ENCODE measurements at regions not wholly inside any gene's neighbourhood (a gene's known extent, or its start where the extent isn't known, plus 50 kb on each side); places are given as distances from the start of the nearest gene placed in this dataset.
"Not testable (repeated sequence)": the region's sequence is repeated elsewhere in the genome, so short reads cannot be mapped to it uniquely, and the experiment has no call there.

GRCh38 chr7:4607311-4607729 lies 74.8 kb upstream of the FOXK1 start:
- no peak overlapping the region for H3K27ac ChIP-seq (ENCODE audit: low read length)
- H3K36me3 ChIP-seq (ENCODE audit: control insufficient read depth, insufficient read depth, low read length) = no peaks in the 10 kb centered on the region
- DNase-seq = no peak
- H3K27me3 ChIP-seq (ENCODE audit: control insufficient read depth, insufficient read depth, low read length) = peaks cover 2% of the 10 kb centered on the region
- no peak overlapping the region for H3K4me3 ChIP-seq (ENCODE audit: low read length)
- no peaks in the 10 kb centered on the region for H3K4me1 ChIP-seq (ENCODE audit: control insufficient read depth, insufficient read depth, low read length)
- H3K9me3 ChIP-seq (replicated peaks; ENCODE audit: control insufficient read depth, low read depth, low read length) = peaks cover 2% of the 10 kb centered on the region
- 51% methylated on average over 13 of the region's 14 CpGs for WGBS (ENCODE audit: insufficient coverage)

DNA sequence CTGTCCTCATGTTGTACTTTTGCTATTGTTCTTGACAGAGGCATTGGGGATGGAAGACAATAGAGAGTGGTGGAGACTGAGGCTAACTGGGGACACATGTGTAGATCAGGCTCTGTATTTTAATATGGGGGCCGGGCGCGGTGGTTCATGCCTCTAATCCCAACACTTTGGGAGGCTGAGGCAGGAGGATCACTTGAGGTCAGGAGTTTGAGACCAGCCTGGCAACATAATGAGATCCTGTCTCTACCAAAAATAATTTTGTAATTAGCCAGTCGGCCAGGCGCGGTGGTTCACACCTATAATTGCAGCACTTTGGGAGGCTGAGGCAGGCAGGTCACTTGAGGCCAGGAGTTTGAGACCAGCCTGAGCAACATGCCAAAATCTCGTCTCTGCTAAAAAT lies 72.5 kb upstream of the FOXK1 start:
- not testable (repeated sequence) for H3K9me3 ChIP-seq (replicated peaks; ENCODE audit: control insufficient read depth, low read depth, low read length); DNase-seq; H3K36me3 ChIP-seq (ENCODE audit: control insufficient read depth, insufficient read depth, low read length); H3K4me3 ChIP-seq (ENCODE audit: low read length); H3K27me3 ChIP-seq (ENCODE audit: control insufficient read depth, insufficient read depth, low read length); H3K27ac ChIP-seq (ENCODE audit: low read length)
- peaks cover 12% of the 10 kb centered on the region for H3K4me1 ChIP-seq (ENCODE audit: control insufficient read depth, insufficient read depth, low read length)
- 100% methylated on average over 2 of the region's 7 CpGs for WGBS (ENCODE audit: insufficient coverage)

GRCh38 chr7:4610768-4611467 lies 71.2 kb upstream of the FOXK1 start:
- 64% methylated on average over 4 of the region's 8 CpGs for WGBS (ENCODE audit: insufficient coverage)
- Histone ChIP-seq H3K4me1 (ENCODE audit: control insufficient read depth, insufficient read depth, low read length) (peaks cover 12% of the 10 kb centered on the region), H3K27me3 (ENCODE audit: control insufficient read depth, insufficient read depth, low read length) (peaks cover 2% of the 10 kb centered on the region), H3K9me3 (replicated peaks; ENCODE audit: control insufficient read depth, low read depth, low read length) (no peaks in the 10 kb centered on the region), H3K27ac (ENCODE audit: low read length) (no peak overlapping the region), H3K36me3 (ENCODE audit: control insufficient read depth, insufficient read depth, low read length) (no peaks in the 10 kb centered on the region), H3K4me3 (ENCODE audit: low read length) (no peak overlapping the region)
- DNase-seq = peak; percentile 75

DNA sequence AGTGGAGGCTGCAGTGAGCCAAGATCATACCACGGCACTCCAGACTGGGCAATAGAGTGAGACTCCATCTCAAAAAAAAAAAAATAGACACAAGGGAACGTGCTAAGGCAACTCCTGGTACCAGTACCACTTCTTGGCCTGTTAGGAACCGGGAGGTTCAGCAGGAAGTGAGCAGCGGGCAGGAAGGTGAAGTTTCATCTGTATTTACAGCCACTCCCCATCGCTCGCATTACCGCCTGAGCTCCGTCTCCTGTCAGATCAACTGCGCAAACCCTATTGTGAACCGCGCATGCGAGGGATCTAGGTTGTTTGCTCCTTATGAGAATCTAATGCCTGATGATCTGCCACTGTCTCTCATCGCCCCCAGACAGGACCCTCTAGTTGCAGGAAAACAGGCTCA lies 69.9 kb upstream of the FOXK1 start:
- 94% methylated on average over 11 of the region's 13 CpGs for WGBS (ENCODE audit: insufficient coverage)
- Histone ChIP-seq H3K9me3 (replicated peaks; ENCODE audit: control insufficient read depth, low read depth, low read length) (no peaks in the 10 kb centered on the region), H3K4me1 (ENCODE audit: control insufficient read depth, insufficient read depth, low read length) (peaks cover 12% of the 10 kb centered on the region), H3K27ac (ENCODE audit: low read length) (no peak overlapping the region), H3K4me3 (ENCODE audit: low read length) (no peak overlapping the region), H3K27me3 (ENCODE audit: control insufficient read depth, insufficient read depth, low read length) (no peaks in the 10 kb centered on the region), H3K36me3 (ENCODE audit: control insufficient read depth, insufficient read depth, low read length) (no peaks in the 10 kb centered on the region)
- DNase-seq = no peak

DNA sequence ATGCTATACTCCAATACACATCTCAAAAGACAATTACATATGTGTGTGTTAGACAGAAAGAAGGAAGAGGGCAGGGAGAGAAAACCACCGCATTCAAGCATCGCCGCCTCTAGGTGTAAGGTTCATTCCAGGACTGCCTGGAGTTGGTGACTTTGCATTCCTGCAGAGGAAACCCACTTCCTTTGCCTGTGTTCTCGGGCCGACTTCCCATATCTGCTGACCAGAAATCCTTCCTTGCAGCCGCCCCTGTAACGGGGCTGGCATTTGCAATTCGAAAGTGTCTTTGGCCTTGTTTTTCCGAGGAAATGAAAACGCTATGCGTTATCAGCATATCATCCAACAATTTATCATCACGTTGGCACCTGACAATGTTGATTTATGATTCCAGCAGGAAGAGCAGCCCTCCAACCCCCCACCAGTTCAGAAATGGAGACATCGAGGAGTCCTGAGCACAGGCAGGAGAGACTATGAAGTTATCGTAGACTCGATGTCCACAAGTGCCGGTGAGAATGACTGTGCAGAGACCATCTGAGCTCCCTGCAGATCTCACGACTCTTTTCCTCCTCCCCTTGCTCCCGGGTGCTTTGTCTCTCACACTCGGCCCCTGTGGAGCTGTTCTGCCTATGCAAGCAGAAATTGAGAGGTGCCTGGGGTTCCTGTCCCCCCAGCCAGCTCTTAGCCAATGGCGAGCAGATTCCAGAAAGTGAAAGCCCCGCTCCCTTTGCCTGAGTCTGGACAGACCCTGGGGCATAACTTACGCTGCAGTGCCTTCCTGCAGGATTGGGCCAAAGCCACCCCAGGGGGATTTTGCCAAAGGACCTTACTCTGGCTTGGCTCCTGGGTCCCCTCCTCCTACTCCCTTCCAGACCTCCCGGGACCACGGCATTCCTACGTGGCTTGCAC lies 68.9 kb upstream of the FOXK1 start:
- WGBS (ENCODE audit: insufficient coverage) = 25% methylated on average over 19 of the region's 25 CpGs
- H3K4me1 ChIP-seq (ENCODE audit: control insufficient read depth, insufficient read depth, low read length) = peaks cover 12% of the 10 kb centered on the region
- no peaks in the 10 kb centered on the region for H3K36me3 ChIP-seq (ENCODE audit: control insufficient read depth, insufficient read depth, low read length)
- no peaks in the 10 kb centered on the region for H3K9me3 ChIP-seq (replicated peaks; ENCODE audit: control insufficient read depth, low read depth, low read length)
- peak; percentile 52 for DNase-seq
- no peaks in the 10 kb centered on the region for H3K27me3 ChIP-seq (ENCODE audit: control insufficient read depth, insufficient read depth, low read length)
- peak overlapping the region; percentile 77 for H3K27ac ChIP-seq (ENCODE audit: low read length)
- H3K4me3 ChIP-seq (ENCODE audit: low read length) = peak overlapping the region; percentile 11

- Histone ChIP-seq H3K4me1 (ENCODE audit: control insufficient read depth, insufficient read depth, low read length) (peaks cover 12% of the 10 kb centered on the region), H3K4me3 (ENCODE audit: low read length) (no peak overlapping the region), H3K36me3 (ENCODE audit: control insufficient read depth, insufficient read depth, low read length) (no peaks in the 10 kb centered on the region), H3K27ac (ENCODE audit: low read length) (peak overlapping the region; percentile 77), H3K27me3 (ENCODE audit: control insufficient read depth, insufficient read depth, low read length) (no peaks in the 10 kb centered on the region), H3K9me3 (replicated peaks; ENCODE audit: control insufficient read depth, low read depth, low read length) (no peaks in the 10 kb centered on the region)
- 23% methylated on average over 10 of the region's 15 CpGs for WGBS (ENCODE audit: insufficient coverage)
- DNase-seq = peak; percentile 80
Observed at GRCh38 chr7:4613846-4614548, 68.1 kb upstream of the FOXK1 start.

DNA sequence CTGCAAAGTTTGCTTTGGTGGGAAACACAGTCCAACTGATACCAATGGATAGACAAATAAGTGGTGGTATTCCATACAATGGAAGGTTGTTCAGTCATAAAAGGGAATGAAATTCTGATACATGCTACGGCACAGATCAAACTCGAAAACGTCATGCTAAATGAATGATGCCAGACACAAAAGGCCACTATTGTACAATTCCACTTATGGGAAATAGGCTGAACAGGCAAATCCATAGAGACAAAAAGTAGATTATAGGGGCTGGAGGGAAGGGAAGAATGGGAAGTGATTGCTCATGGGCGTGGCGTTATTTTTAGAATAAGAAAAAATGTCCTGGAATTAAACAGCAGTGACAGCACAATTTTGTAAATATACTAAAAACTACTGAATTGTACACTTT lies 66.0 kb upstream of the FOXK1 start:
- Histone ChIP-seq H3K27ac (ENCODE audit: low read length) (no peak overlapping the region), H3K9me3 (replicated peaks; ENCODE audit: control insufficient read depth, low read depth, low read length) (no peaks in the 10 kb centered on the region), H3K36me3 (ENCODE audit: control insufficient read depth, insufficient read depth, low read length) (no peaks in the 10 kb centered on the region), H3K4me1 (ENCODE audit: control insufficient read depth, insufficient read depth, low read length) (peaks cover 16% of the 10 kb centered on the region), H3K4me3 (ENCODE audit: low read length) (no peak overlapping the region), H3K27me3 (ENCODE audit: control insufficient read depth, insufficient read depth, low read length) (no peaks in the 10 kb centered on the region)
- no CpG with 5 or more reads among the region's 5 CpGs for WGBS (ENCODE audit: insufficient coverage)
- no peak for DNase-seq

- no peak overlapping the region for H3K27ac ChIP-seq (ENCODE audit: low read length)
- H3K4me3 ChIP-seq (ENCODE audit: low read length) = no peak overlapping the region
- no peaks in the 10 kb centered on the region for H3K27me3 ChIP-seq (ENCODE audit: control insufficient read depth, insufficient read depth, low read length)
- no peaks in the 10 kb centered on the region for H3K36me3 ChIP-seq (ENCODE audit: control insufficient read depth, insufficient read depth, low read length)
- DNase-seq = no peak
- peaks cover 2% of the 10 kb centered on the region for H3K9me3 ChIP-seq (replicated peaks; ENCODE audit: control insufficient read depth, low read depth, low read length)
- H3K4me1 ChIP-seq (ENCODE audit: control insufficient read depth, insufficient read depth, low read length) = peaks cover 4% of the 10 kb centered on the region
- WGBS (ENCODE audit: insufficient coverage) = 73% methylated on average over 2 of the region's 5 CpGs
Observed at GRCh38 chr7:4621396-4621795, 60.7 kb upstream of the FOXK1 start.

GRCh38 chr7:4626318-4626845 lies 55.7 kb upstream of the FOXK1 start:
- H3K27ac ChIP-seq (ENCODE audit: low read length) = no peak overlapping the region
- no peaks in the 10 kb centered on the region for H3K27me3 ChIP-seq (ENCODE audit: control insufficient read depth, insufficient read depth, low read length)
- H3K36me3 ChIP-seq (ENCODE audit: control insufficient read depth, insufficient read depth, low read length) = no peaks in the 10 kb centered on the region
- DNase-seq = no peak
- no peak overlapping the region for H3K4me3 ChIP-seq (ENCODE audit: low read length)
- H3K9me3 ChIP-seq (replicated peaks; ENCODE audit: control insufficient read depth, low read depth, low read length) = peaks cover 2% of the 10 kb centered on the region
- H3K4me1 ChIP-seq (ENCODE audit: control insufficient read depth, insufficient read depth, low read length) = peaks cover 2% of the 10 kb centered on the region
- no CpG with 5 or more reads among the region's 5 CpGs for WGBS (ENCODE audit: insufficient coverage)

Data from muscle of leg (tissue), 3 donors.